RPMI8226 (cell line): ENCODE measurements at regions not wholly inside any gene's neighbourhood (a gene's known extent, or its start where the extent isn't known, plus 50 kb on each side); places are given as distances from the start of the nearest gene placed in this dataset.

Experiments
- DNase-seq: peaks from one replicate; pipeline ENCODE4 v3.0.0-alpha.2; 2015

DNA sequence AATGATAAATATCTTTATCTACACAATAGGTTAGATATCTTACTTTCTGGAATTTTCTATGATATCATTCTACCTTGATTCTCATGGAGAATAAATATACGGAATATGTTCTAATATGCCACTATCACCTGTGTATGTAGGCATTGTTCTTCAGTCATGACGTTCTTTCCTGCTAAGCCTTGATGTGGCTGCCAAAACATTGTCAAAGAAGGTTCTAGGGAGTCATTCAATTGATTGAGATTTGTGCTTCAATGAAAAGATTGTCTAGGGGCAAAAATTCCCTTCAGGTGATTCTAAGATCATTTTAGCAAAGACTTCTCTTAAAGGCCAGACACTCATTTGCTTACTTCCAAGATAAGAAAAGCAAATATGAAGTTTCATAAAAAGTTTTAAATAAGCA is 118.1 kb downstream of the MAT2B start:
- no peak for DNase-seq

DNA sequence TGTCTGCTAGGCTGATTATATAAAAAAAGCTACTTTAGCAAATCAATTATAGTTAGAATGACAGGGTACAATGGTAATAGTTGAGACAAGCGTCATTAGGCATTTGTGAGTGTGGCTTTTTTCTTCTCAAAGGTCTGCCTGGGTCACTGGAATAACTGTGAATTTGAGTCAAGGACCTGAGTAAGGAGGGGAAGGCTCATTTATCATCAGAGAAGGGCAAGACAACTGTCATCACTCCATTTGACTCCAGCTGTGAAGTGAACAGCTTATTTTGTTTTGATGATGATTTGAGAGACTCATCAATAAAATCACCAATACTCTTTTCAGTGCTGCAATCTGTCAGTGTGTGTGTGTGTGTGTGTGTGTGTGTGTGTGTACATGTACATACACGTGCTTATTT is 118.6 kb downstream of the MAT2B start:
- DNase-seq: no peak

DNA sequence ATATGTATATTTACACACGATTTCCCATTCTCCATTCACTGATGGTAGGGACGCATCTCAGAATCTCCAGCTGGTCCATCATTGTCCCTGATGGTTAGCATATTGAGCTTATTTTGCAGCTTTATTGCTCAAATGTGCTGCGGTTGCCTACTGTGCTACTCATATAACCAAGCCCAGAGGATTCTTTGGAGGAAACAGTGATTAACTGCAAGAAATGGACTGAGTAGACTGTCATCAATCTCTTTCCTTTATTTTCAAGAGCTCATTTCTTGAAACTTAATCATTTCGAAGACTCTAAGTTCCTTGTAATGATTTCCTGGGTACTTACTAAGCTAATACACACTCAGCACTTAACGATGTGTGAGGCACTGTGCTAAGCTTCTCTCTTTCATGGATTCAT is 119.0 kb downstream of the MAT2B start:
- no peak for DNase-seq

DNA sequence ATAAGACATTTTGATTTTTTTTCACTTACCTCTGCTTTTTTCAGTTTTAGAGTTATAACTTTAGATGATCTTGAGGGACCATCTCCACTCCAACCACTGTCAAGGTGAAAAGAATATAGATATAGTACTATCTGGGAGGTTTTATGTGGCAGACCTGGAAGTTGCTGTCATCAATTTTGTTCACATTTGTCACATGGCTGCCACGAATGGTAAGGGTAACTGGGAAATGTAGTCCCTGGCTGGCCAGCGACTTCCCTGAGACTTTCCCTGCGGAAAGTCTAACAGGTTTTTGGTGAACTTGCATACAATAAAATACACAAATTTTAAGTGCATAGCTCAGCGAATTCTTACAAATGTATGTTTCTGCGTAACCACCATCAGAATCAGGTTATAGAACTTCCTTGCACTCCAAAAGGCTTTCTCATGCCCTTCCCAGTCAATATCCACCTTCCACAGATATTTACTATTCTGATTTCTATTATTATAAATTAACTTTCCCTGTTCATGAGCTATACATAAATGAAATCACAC is 121.5 kb downstream of the MAT2B start:
- DNase-seq: no peak

DNA sequence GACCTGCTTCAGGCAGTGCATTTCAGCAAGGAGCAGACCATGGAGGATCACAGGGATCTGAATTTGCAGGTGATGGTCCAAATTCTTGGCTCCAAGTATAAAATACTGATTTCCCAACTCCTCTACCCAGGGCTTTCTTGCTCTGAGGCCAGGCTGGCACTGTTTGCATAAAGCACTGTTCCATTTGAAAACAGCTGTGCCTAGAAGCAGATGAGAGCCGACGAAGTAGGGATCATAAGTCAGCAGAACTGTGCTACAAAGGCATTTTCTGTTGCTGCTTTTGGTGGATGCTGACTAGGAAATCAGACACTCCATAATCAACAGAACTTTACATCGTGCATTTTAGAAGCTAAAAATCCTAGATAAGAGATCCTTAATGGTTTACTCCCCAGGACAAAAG is 126.4 kb downstream of the MAT2B start:
- DNase-seq: no peak

DNA sequence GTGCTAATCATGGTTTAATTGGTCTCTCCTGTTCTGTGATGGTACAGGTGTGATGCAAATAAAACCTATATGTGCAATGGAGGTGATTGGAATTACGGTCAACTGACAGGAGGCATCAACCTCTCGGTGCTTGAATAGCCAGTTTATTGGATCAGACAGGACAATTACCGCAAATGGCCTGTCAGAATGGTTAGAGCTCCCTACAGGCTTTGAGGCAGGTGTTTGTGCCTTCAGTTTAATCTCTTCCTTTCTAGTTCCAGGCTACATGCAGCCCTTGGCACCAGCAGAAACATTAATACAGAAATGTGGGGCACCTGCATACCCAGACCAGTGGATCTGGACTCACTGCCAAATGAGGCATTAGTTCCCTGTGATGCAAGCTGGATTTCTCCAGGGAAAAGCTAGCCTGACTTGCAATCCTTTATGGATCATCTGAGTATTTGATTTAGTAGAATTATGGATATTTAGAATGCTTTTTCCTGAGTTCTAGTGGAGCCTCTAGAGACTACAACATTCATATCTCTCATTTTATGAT is 128.6 kb downstream of the MAT2B start:
- DNase-seq: no peak

DNA sequence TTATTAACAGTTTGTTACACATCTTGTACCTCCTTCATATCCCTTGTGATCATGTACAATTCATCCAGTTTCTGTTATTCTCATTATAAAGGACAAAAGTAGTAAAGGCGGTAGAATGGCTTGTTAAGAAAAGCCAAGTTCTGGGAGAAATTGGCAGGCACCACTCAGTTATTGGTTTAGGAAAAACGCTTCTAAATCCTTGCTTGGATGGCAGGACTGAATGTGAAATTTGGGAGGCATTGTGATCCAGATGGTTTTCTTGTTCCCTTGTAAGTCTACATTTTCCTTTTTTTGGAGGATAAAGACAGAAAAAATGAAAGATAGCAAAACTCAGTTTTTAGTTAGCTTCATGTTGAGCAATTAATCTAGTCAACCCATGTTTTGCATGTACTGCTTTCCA is 130.2 kb downstream of the MAT2B start:
- DNase-seq: no peak

DNA sequence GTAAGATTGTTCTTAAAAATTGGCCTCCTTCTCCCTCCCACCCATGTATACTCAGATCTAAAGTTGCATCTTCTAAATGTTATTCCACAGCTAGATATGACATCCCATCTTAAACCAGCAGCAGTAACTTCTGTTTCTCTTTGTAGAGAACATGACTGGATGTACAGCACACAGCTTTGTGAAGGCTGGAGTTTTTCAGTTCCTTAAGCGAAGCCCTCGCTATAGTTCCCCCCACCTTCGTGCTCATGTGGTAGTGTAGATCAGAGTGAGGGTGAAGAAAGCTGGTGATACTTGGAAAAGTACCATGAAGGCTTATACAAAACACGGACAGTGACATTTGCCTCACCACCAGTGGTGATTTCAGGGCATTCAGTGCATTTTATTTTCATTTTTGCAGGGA is 137.5 kb downstream of the MAT2B start:
- DNase-seq: no peak

DNA sequence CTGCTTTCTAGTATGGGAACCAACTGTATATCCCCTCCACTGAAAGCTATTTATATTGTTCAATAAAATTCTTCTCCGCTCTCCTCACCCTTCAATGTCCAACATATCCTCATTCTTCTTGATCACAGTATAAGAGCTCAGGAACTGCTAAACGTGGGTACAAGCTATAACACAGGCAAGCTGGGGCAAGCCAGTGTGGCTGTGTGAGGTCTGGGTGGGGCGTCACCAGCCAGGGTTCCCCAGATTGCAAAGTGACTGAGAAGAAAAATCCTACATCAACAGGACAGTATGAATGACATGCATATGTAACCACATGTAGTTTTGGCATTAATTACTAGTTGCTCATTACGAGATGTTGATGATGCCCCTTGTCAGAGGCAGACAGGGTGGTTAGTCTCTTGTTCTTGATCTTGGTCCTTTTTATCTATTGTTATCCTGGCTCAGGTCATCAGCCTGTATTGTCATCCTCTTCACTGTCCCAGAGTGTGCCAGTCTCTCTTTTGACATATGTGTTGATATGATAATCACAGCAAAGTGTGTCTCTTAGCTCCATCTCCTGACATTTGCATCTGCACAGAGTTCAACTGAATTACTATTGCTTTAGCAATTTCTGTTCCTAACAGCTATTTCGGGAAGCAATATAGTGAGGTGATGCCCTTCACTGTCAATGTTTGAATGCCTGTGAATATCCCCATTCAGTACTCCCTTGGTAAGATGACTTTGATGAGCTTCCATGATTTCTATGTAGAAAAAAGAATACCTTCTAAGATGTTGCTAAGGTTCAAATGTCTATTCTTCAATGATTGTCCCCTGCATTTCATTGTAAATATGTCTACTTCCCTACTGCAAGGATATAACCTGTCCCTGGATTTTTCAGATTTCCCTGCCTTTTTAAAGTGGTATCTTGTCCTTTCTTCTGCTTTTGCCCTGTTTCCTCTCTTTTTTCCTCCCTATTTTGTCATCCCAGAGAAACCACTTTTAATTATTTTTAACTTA is 140.3 kb downstream of the MAT2B start:
- no peak for DNase-seq

DNA sequence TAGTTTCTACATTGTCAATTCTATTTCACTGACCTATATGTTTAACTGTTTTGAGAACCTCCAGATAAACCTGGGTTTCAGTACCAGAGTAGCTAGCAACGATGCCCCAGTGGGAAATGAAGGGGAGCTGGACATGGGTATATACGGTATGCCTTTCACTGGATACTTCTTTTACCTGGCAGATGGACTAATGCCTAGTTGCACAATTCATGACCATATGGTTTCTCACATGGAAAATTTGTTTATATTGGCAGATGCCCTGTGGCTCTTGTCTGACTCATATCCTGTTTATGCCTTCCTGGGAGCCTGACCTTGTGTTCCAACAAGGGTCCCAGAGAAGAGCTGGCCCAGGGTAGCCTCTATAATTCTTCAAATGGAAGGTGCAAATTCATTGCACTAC is 144.1 kb downstream of the MAT2B start:
- no peak for DNase-seq

DNA sequence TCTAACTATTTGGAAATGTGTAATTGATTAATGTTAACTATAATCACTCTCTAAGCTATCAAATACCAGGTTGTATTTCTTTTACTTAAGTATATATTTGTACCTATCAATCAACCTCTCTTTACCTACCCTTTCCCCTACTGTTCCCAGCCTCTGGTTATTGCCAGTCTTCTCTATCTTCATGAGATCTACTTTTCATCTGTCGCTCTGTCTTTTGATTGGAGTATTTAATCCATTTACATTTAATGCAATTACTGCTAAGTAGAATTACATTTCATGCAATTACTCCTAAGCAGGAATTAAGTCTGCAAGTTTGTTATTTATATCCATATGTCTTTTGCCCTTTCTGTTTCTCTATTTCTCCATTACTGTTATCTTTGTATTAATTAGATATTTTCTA is 148.1 kb downstream of the MAT2B start:
- DNase-seq: no peak

DNA sequence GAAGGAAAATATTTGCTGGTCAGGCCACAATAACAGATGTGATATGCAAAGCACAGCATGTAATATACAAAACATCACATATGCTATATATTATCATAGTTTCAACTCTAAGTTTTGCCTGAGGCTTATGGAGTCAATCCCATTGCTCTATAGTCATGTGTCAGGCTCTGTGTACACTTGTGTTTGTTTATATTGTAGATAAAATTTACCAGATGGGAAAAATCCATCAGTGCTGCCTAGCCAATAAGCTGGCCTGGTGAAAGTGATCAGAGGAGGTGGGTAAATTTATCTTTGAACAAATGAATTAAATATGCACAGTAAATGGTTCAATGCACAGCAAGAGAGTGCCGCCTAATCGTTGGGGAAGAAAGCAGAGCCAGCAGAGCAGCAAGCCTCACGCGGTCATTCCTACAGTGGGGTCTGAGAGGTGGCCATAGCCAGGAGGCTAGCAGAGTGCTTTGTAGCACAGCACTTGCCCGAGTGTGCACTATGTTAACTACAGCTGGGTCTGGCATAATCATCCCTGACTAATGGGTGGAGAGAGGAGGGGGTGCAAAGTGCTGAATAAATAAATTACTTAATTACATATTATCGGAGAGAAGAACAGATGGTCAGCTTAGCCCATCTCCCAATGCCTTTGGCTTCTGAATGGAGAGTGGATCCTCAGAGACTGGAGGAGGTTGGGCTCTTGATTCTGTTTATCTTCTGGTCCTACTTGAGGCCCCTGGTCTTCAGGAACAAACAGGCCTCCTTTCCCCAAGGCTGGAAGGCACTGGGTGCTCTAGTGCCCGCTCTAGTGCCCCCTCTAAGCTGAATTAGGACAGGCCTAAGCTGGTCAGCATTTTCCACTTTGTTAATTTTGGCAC is 153.5 kb downstream of the MAT2B start:
- no peak for DNase-seq

DNA sequence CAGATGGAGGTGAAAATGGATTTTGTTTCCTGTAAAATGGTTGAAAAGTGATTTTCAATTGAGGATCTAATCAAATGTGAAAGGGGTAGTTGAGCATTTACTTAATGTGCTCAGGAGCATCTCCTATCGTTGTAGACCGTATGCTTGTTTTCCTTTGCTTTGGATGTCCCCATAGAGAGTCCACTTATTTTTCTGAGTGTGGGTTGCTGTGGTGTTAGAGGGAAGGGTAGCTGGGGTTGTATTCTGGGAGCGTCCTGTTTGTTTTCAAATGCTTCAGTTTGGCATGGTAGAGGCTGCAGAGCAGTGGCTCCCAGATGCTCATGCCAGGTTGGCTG is 154.1 kb downstream of the MAT2B start:
- no peak for DNase-seq

DNA sequence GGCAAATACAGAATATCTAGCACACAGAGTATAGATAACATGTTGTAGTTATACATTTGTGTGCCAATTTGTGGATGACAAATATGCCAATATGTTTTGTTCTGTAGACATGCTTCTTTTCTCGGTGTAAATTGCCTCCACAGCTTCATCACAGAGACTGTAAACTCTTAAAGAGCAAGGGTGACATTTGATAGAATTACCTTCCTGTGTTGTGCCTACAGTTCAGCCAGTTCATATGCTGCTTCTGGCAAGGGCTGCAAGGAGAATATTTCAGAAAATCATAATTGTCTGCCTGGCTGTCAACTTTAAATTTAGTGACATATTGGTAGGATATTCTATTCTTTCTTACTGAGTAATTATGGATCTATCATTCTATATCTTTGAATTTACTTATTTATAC is 155.1 kb downstream of the MAT2B start:
- DNase-seq: no peak

DNA sequence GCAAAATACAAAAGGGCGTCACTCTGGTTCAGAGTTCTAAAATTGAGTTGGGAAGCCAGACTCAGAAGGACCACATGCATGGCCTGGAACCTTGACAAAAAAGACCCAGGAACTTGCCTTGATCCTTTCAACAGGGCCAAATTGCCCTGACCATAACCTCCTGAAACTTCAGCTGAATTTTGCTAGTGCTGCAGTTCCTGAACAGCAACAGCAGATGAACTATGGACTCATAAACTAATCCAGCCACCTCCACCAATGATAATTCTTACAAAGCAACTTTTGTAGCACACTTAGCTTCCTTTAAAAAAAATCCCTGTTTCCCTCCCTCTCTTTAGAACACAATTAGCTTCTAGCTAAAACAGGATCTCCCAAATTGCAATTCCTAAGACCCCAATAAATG is 155.9 kb downstream of the MAT2B start:
- no peak for DNase-seq

DNA sequence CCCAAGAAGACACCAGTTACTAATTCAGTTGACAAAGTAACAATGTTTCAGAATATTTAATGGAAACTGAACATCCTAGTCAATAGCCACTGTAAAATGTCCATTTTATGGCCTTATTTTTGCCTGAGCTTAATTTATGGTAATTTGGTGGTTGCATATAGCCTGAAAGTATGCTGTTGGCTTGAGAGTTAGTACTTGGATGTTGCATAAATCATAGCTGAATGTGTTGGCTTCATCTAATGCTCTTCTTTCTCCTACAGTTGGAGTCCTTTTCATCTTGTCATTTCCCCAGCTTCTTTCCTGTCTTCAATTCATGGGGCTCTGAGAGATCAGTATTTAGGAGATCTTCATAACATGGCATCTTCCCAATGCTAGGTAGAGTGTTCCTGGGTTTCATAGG is 164.6 kb downstream of the MAT2B start:
- no peak for DNase-seq

DNA sequence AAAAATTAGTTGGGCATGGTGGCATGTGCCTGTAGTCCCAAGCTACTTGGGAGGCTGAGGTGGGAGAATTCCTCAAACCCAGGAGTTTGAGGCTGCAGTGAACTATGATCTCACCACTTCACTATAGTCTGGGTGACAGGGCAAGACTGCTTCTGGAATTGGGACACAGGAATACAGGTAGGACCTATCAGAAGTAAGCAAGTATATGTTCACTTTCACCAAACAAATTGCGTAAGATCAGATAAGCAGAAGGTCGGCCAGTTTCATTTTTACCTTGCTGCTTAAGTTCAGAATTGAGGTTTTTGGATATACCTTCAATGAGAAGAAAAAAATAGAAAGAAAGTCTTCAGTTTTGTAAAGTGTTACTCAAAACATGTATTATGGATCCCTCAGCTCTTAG is 171.7 kb downstream of the MAT2B start:
- no peak for DNase-seq

DNA sequence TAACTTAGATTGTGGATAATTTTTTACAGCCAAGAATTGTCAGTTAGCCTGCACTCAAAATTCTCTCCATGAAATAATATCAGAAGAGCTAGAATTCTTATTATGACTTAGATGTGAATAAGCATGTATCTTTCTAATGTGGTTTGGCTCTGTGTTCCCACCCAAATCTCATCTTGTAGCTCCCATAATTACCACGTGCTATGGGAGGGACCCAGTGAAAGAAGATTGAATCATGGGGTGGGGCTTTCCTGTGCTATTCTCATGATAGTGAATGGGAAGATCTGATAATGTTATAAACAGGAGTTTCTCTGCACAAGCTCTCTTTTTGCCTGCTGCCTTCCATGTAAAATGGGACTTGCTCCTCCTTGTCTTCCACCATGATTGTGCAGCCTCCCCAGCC is 176.8 kb downstream of the MAT2B start:
- DNase-seq: no peak

DNA sequence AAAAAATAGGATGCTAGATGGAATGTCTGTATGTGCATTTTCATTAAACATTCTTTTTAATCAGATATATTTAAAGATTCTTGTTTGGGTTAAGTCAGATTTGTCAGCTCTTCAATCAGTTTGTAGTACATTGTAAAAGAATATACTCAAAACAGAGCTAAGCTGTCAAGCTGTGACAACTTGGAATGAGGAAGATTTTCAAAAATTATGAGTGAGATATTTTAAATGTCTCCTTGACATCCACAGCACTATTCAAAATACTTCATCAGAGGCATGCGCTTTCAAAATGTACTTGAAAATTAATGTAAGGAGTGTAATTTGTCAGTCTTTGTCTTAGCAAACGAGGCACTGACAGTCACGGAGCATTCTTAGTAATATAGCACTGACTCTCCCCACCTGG is 182.0 kb downstream of the MAT2B start:
- no peak for DNase-seq

DNA sequence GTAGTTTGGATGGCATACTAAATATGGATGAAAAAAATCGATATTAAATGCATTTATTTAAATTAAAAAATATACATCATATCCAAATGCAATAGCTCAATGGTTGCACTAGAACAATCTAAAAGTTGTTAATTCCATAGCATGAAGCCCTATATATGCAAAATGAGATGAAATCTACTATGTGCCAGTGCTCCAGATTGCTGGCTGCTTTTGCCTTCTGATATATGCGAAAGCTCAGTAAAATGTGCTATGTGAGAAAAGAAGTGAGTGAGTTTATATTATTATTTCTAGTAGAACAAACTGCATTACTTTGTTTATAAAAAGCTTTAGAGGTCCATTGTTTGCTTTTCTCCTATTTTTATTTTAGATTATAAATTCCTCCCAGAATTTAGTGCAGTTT is 186.7 kb downstream of the MAT2B start:
- DNase-seq: no peak

DNA sequence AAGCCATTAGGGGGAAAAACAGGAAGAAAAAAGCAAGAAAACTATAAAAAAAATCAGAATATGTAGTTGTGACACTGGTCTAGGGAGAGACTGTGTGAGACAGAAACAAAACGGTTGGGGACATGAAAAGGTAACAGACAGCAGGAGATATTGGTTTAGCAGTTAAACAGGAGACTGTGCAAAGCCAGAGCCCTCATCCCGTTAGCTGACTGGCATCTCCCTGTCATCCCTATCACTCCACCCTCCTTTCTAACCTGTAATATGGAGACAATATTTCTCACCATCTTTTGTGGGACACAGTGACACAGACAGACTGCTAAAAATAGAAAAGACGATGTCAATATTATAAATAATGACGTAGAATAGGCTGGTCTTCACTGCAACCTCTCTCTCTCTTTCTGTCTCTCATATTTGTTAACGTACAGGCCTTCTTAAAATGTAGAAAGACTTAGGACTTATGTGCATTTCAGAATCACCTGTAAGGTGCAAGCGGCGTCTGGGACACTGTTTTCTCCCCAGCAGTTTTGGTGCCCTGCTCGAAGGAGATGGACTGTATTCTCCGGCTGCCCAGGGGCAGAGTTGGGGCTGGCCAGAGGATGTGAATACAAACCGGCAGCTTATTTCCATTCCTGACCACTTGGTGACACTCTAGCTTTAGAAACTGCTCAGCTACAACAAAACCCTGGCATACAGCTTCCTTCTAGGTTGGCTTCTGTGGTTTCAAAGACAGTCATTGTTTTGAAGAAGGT is 190.6 kb downstream of the MAT2B start:
- DNase-seq: peak; percentile 53

DNA sequence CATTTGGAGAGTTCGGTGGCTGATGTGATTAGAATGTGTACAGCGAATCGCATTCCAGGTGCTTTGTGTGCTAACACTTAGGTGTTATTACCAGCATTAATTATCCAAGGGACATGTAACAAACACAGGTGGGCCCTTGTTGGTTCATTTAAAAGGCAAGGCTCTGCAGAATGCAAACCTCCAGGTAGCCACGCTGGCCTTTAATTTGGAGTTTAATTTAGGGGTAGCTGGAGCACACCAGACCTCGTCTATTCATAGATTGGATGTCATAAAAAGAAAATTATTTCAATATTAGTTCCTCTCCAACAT is 191.1 kb downstream of the MAT2B start:
- DNase-seq: no peak
